ENCODE measurements at regions not wholly inside any gene's neighbourhood (a gene's known extent, or its start where the extent isn't known, plus 50 kb on each side); places are given as distances from the start of the nearest gene placed in this dataset.
"Not testable (repeated sequence)": the region's sequence is repeated elsewhere in the genome, so short reads cannot be mapped to it uniquely, and the experiment has no call there.

- DNase-seq (ENCODE audit: insufficient read length, low spot score) (no peak), FAIRE-seq (no peak)
These were observed 231.9 kb downstream of the TTC8 start for GRCh38 chr14:89056394-89056793.

DNA sequence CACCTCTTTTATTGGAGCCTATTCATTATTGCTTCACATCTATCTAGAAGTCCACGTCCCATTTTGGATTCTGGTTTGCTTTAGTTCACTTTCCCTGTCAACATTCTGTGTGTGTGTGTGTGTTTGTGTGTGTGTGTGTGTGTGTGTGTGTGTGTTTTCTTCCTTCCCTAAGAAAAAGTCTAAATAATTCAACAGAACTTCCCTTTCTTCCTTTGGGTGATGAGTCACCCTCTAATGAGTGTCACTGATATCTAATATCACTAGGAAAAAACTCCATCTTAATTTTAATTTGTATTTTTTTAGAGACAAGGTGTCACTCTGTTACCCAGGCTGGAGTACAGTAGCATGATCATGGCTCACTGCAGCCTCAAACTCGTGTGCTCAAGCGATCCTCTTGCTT is 234.2 kb downstream of the TTC8 start:
- DNase-seq (ENCODE audit: insufficient read length, low spot score) (no peak), FAIRE-seq (no peak)

DNA sequence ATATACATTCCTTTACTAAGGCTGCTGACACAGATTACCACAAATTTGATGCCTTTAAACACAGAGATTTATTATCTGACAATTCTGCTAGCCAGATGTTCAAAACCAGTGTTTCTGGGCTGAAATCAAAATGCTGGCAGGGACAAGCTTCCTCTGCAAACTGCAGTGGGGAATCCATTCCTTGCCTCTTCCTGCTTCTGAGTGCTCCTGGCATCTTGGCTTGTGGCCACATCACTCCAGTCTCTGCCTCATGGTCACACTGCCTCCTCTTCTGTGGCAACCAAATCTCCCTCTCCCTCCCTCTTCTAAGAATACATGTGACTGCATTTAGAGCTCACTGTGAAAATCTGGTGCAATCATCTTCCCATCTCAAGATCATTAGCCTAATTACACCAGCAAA is 235.7 kb downstream of the TTC8 start:
- DNase-seq (ENCODE audit: insufficient read length, low spot score) (no peak), FAIRE-seq (no peak)

- no peak for DNase-seq (ENCODE audit: insufficient read length, low spot score)
- FAIRE-seq: no peak
These were observed 237.2 kb downstream of the TTC8 start for GRCh38 chr14:89061696-89062095.

GRCh38 chr14:89065879-89066278 is 241.4 kb downstream of the TTC8 start:
- no peak for FAIRE-seq
- no peak for DNase-seq (ENCODE audit: insufficient read length, low spot score)

DNA sequence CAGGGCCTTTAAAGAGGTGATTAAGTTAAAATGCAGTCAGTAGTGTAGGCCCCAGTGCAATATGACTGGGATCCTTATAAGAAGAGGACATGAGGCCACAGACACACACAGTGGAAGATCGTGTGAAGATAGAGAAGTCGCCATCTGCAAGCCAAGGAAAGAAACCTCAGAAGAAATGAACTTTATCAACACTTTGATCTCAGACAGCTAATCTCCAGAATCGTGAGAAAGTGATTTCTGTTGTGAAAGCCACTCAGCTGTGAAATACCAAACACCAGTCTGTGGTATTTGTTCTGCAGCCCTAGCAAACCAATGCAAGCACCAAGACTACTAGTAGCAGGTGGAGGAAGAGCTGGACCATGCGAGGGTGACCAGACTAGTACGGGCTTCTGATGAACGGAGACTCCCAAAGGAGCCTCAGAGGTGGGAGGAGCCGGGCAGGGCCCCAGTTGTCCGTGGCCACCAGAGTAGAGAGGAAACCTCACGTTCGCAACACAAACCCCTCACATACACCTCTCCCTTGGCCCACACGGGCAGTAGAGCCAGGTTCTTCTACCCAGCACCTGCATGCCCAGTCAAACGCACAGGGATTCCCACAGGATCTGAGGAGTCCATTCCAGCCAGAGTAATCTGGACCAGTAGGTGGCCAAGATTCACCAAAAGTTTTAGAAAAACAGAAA is 243.0 kb downstream of the TTC8 start:
- no peak for DNase-seq (ENCODE audit: insufficient read length, low spot score)
- FAIRE-seq: no peak

GRCh38 chr14:89078021-89078795 is 253.8 kb downstream of the TTC8 start:
- FAIRE-seq: no peak
- DNase-seq (ENCODE audit: insufficient read length, low spot score): no peak

- no peak for DNase-seq (ENCODE audit: insufficient read length, low spot score)
These were observed 260.8 kb downstream of the TTC8 start for GRCh38 chr14:89085231-89085731.

GRCh38 chr14:89085737-89086382 is 261.4 kb downstream of the TTC8 start:
- no peak for FAIRE-seq
- no peak for DNase-seq (ENCODE audit: insufficient read length, low spot score)

More at GRCh38 chr14:89085231-89085731, 260.8 kb downstream of the TTC8 start:
- no peak for FAIRE-seq

GRCh38 chr14:89088530-89088929 is 264.1 kb downstream of the TTC8 start:
- no peak for FAIRE-seq
- DNase-seq (ENCODE audit: insufficient read length, low spot score): no peak

DNA sequence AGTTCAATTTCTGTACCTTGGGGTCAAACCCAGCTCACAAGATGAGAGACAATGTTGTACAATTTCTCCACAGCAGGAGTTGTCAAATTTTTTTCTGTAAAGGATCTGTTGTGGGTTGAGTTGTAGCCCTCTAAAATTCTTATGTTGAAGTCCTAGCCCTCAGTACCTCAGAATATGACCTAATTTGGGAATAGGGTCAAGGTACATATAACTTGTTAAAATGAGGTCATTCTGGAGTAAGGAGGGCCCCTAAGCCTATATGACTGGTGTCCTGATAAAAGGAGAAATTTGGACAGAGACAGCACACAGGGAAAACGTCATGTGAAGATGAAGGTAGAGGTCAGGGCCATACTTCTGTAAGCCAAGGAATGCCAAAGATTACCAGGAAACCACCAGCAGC is 264.9 kb downstream of the TTC8 start:
- FAIRE-seq (no peak), DNase-seq (ENCODE audit: insufficient read length, low spot score) (no peak)

- no peak for FAIRE-seq
These were observed 267.3 kb downstream of the TTC8 start for GRCh38 chr14:89091781-89092180.

DNA sequence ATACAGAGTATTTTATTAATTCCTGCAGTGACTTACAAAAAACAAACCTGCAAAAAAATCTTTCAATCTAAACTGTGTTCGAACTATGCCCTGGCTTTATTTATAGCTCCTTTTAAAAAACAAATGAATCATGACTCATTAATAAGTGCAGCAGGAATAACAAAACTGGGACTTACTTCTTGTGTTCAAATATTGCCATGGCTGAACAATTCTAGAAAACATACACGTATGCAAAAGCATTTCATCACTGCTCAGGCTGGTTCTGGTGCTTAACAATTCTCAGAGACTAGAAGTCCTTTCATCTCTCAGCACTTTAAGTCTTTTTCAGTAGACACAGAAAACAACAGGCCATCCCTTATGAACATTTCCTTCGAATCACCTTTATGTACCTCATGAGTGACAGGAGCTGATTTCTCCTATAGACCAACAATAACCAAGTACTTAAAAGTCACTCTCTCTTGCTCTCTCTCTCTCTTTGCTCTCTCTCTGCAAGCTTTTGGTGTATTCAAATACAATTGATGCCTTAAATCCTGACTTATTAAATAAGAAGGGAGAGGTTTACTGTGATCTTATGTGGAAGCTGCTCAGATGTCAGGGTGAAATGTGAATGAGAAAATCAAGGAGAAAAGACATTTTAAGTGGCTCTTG is 268.8 kb downstream of the TTC8 start:
- no peak for FAIRE-seq
- no peak for DNase-seq (ENCODE audit: insufficient read length, low spot score)

More at GRCh38 chr14:89091781-89092180, 267.3 kb downstream of the TTC8 start:
- DNase-seq (ENCODE audit: insufficient read length, low spot score): no peak

GRCh38 chr14:89095036-89095435 is 270.6 kb downstream of the TTC8 start:
- DNase-seq (ENCODE audit: insufficient read length, low spot score): no peak
- FAIRE-seq: no peak

DNA sequence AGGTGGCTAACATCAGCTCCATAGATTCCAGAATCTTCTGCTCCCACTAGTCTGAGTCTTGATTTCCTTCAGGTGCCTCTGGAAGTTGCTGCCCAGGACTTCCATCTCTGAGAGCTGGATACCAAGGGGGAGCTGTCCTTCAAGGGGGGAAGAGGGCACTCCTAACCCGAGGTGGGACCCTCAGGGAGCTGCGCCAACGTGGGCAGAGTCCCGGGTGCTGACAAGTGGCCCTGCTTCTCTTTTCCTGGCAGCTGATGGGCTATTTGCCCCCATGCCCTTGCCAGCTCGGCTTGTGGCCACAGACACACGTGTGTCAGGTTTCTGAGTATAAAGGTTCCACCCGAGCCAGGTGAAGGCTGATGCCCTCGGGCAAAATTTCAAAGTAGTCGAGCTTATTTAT is 272.5 kb downstream of the TTC8 start:
- DNase-seq (ENCODE audit: insufficient read length, low spot score): no peak
- FAIRE-seq: no peak

GRCh38 chr14:89098254-89098653 is 273.8 kb downstream of the TTC8 start:
- FAIRE-seq: no peak
- DNase-seq (ENCODE audit: insufficient read length, low spot score): no peak

DNA sequence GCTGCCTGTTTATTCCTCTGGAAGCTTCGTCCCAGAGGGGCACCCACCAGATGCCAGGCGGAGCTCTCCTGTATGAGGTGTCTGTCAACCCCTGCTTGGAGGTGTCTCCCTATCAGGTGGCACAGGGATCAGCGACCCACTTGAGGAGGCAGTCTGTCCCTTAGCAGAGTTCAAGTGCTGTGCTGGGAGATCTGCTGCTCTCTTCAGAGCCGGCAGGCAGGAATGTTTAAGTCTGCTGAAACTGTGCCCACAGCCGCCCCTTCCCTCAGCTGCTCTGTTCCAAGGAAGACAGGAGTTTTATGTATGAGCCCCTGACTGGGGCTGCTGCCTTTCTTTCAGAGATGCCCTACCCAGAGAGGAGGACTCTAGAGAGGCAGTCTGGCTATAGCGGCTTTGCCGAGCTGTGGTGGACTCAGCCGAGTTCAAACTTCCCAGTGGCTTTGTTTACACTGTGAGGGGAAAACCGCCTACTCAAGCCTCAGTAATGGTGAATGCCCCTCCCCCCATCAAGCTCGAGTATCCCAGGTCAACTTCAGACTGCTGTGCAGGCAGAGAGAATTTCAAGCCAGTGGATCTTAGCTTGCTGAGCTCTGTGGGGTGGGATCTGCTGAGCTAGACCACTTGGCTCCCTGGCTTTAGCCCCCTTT is 279.8 kb downstream of the TTC8 start:
- not testable (repeated sequence) for FAIRE-seq; DNase-seq (ENCODE audit: insufficient read length, low spot score)

- DNase-seq (ENCODE audit: insufficient read length, low spot score); FAIRE-seq: not testable (repeated sequence)
These were observed 280.4 kb downstream of the TTC8 start for GRCh38 chr14:89104861-89105260.
